A549 (cell line): ENCODE measurements at regions not wholly inside any gene's neighbourhood (a gene's known extent, or its start where the extent isn't known, plus 50 kb on each side); places are given as distances from the start of the nearest gene placed in this dataset.

ENCODE experiments used
- ATAC-seq, 2 experiments: fragments of 200-7000 bp in 1 of 2; fragments of >200 bp in 1 of 2; cut with Nextera tagmentation in 1 of 2; cut with Tn5 transposase in 1 of 2; 3 replicates each; pipeline versions ENCODE4 v1.8.0 to v1.9.1; 2018 to 2020; ENCODE audit warnings: mild to moderate bottlenecking in 1 of 2, moderate library complexity in 1 of 2
- CTCF ChIA-PET: fragments of 300-600 bp; sonication (Branson Sonifier 250); formaldehyde crosslinking; extraction: SDS; loops from one replicate; lab custom pipeline; 2021; ENCODE audit warnings: antibody characterized with exemption, inconsistent platforms; lab: Yijun Ruan, JAX
- POLR2A ChIA-PET: fragments of 350-600 bp; formaldehyde crosslinking; extraction: SDS; loops from one replicate; lab custom pipeline; 2021; ENCODE audit warnings: antibody characterized with exemption, inconsistent platforms; lab: Yijun Ruan, JAX
- DNase-seq, 2 experiments: peaks; one replicate each; pipeline versions ENCODE4 v3.0.0 to v3.0.0-alpha.2; 2011 to 2016; ENCODE audit warnings: low read depth in 1 of 2, low spot score in 1 of 2
- FAIRE-seq: peaks from 2 replicates; lab custom pipeline; 2011; peaks lifted over from hg19 to GRCh38; lab: Jason Lieb, UNC
- H3K27ac ChIP-seq, 2 experiments: fragments of >200 bp; sonication (Bioruptor Twin); formaldehyde crosslinking; 3 replicates each; pipeline ENCODE4 v1.5.1; 2016 to 2017
- H3K4me1 ChIP-seq: fragments of >200 bp; sonication (Bioruptor Twin); formaldehyde crosslinking; 3 replicates; pipeline ENCODE4 v1.6.1; 2016
- H3K4me2 ChIP-seq: fragments of >200 bp; sonication (Bioruptor Twin); formaldehyde crosslinking; 3 replicates; pipeline ENCODE4 v1.6.1; 2016
- H3K4me3 ChIP-seq: fragments of >200 bp; sonication (Bioruptor Twin); formaldehyde crosslinking; 3 replicates; pipeline ENCODE4 v1.5.1; 2016
- H3K9me3 ChIP-seq: fragments of >200 bp; sonication (Bioruptor Twin); formaldehyde crosslinking; 3 replicates; pipeline ENCODE4 v1.6.1; 2016
- CBX2 ChIP-seq: fragments of 200-600 bp; sonication (generic); IDR thresholded peaks from 2 replicates; pipeline ENCODE4 v1.6.1; 2016; ENCODE audit warnings: low read depth, mild to moderate bottlenecking, borderline replicate concordance
- CEBPB ChIP-seq, 2 experiments: fragments of >200 bp in 1 of 2; sonication (Bioruptor Twin) in 1 of 2; formaldehyde crosslinking in 1 of 2; IDR thresholded peaks; 2 replicates each; pipeline ENCODE4 v1.6.1; 2012 to 2016
- CHD4 ChIP-seq: fragments of 200-600 bp; sonication (generic); IDR thresholded peaks from 2 replicates; pipeline ENCODE4 v1.6.1; 2016; ENCODE audit warnings: antibody characterized with exemption, mild to moderate bottlenecking, borderline replicate concordance
- EHF ChIP-seq: fragments of 250-450 bp; sonication (Bioruptor Pico); IDR thresholded peaks from 2 replicates; pipeline ENCODE4 v1.5.0; 2020; ENCODE audit warnings: mild to moderate bottlenecking
- ESRRA ChIP-seq: fragments of 150-350 bp; IDR thresholded peaks from 2 replicates; pipeline ENCODE4 v1.6.1; 2014; ENCODE audit warnings: mild to moderate bottlenecking, low read length, borderline replicate concordance
- HEYL ChIP-seq: fragments of 250-450 bp; sonication (Bioruptor Pico); IDR thresholded peaks from 2 replicates; pipeline ENCODE4 v1.8.0; 2021; ENCODE audit warnings: mild to moderate bottlenecking, moderate library complexity
- KDM5A ChIP-seq: fragments of 200-600 bp; sonication (generic); IDR thresholded peaks from 2 replicates; pipeline ENCODE4 v1.6.1; 2016; ENCODE audit warnings: antibody characterized with exemption, mild to moderate bottlenecking
- MAX ChIP-seq: IDR thresholded peaks from 2 replicates; pipeline ENCODE4 v1.6.1; 2012
- NPAS2 ChIP-seq: fragments of 250-450 bp; sonication (Bioruptor Pico); IDR thresholded peaks from 2 replicates; pipeline ENCODE4 v1.8.0; 2022; ENCODE audit warnings: mild to moderate bottlenecking, moderate library complexity, borderline replicate concordance
- PHF8 ChIP-seq: fragments of 200-600 bp; sonication (generic); IDR thresholded peaks from 2 replicates; pipeline ENCODE4 v1.6.1; 2016; ENCODE audit warnings: low read depth, mild to moderate bottlenecking, antibody characterized with exemption, moderate library complexity, borderline replicate concordance
- POLR2AphosphoS2 ChIP-seq: conservative IDR thresholded peaks from 2 replicates; pipeline ENCODE4 v1.6.1; 2012; ENCODE audit warnings: low read length, improper control_type of control experiment, inconsistent platforms
- RARB ChIP-seq: fragments of 250-450 bp; sonication (Bioruptor Pico); IDR thresholded peaks from 2 replicates; pipeline ENCODE4 v1.8.0; 2021; ENCODE audit warnings: mild to moderate bottlenecking, moderate library complexity
- SREBF2 ChIP-seq: fragments of 450-650 bp; IDR thresholded peaks from 2 replicates; pipeline ENCODE4 v1.6.1; 2014; ENCODE audit warnings: mild to moderate bottlenecking, moderate library complexity
- TP53 ChIP-seq: fragments of 250-450 bp; sonication (Bioruptor Pico); IDR thresholded peaks from 2 replicates; pipeline ENCODE4 v1.5.0; 2021; ENCODE audit warnings: mild to moderate bottlenecking, moderate library complexity
- USF2 ChIP-seq: fragments of 450-650 bp; IDR thresholded peaks from 2 replicates; pipeline ENCODE4 v1.6.1; 2014; ENCODE audit warnings: antibody characterized with exemption
- ZFP36 ChIP-seq: fragments of 450-650 bp; IDR thresholded peaks from 2 replicates; pipeline ENCODE4 v1.6.1; 2014; ENCODE audit warnings: borderline replicate concordance; ENCODE audit not compliant: partially characterized antibody
- ZSCAN20 ChIP-seq: fragments of 250-450 bp; sonication (Bioruptor Pico); IDR thresholded peaks from 2 replicates; pipeline ENCODE4 v1.8.0; 2022; ENCODE audit warnings: mild to moderate bottlenecking, moderate library complexity
- WGBS: methylation state at CpG from one replicate; pipeline ENCODE4 v1.1.6; 2017; ENCODE audit errors: missing lambda C conversion rate; 5-methylcytosine and 5-hydroxymethylcytosine counted together

GRCh38 chr21:14683063-14683462 is 136.9 kb upstream of the SAMSN1 start:
- no peak for TF ChIP-seq RARB (CRISPR knock-in tag)
- TF ChIP-seq CBX2, result no peak
- no peak for TF ChIP-seq ZSCAN20 (CRISPR knock-in tag)
- TF ChIP-seq USF2, result no peak
- TF ChIP-seq CHD4, result no peak
- Histone ChIP-seq H3K9me3 (no peaks in the 10 kb centered on the region), H3K4me2 (no peak overlapping the region), H3K4me1 (no peaks in the 10 kb centered on the region), H3K4me3 (no peak overlapping the region), H3K27ac (no peak overlapping the region)
- FAIRE-seq (no peak), ATAC-seq (no peak), DNase-seq (no peak)
- ChIA-PET CTCF (no interaction called here), POLR2A (no interaction called here)

- no peaks in the 10 kb centered on the region for H3K4me1 ChIP-seq
- CTCF ChIA-PET, result no interaction called here
- TF ChIP-seq ZFP36 (no peak), SREBF2 (no peak), TP53 (no peak), KDM5A (no peak), HEYL (no peak)
- DNase-seq, result no peak
- H3K9me3 ChIP-seq, result no peaks in the 10 kb centered on the region
- ATAC-seq, result no peak
- POLR2A ChIA-PET, result no interaction called here
- FAIRE-seq, result no peak
- WGBS, result 24% methylated on average over 3 of the region's 3 CpGs
- no peak overlapping the region for H3K4me3 ChIP-seq
- no peak overlapping the region for H3K27ac ChIP-seq
- H3K4me2 ChIP-seq, result no peak overlapping the region
Measured at GRCh38 chr21:14678973-14679574, 133.0 kb upstream of the SAMSN1 start.

- TF ChIP-seq CHD4 (no peak), ESRRA (no peak), POLR2AphosphoS2 (no peak), EHF (no peak), NPAS2 (CRISPR knock-in tag) (no peak), CEBPB (IDR thresholded peaks at IDR 0.05) (no peak), CBX2 (no peak), ZSCAN20 (CRISPR knock-in tag) (no peak)
- Histone ChIP-seq H3K27ac (no peak overlapping the region), H3K9me3 (no peaks in the 10 kb centered on the region), H3K4me3 (no peak overlapping the region), H3K4me2 (no peak overlapping the region), H3K4me1 (no peaks in the 10 kb centered on the region)
- 30% methylated on average over 9 of the region's 9 CpGs for WGBS
- no peak for DNase-seq
- no peak for FAIRE-seq
- POLR2A ChIA-PET, result no interaction called here
- ATAC-seq, result no peak
- CTCF ChIA-PET, result no interaction called here
Measured at GRCh38 chr21:14677639-14678179, 131.6 kb upstream of the SAMSN1 start.

GRCh38 chr21:14677013-14677412 is 130.9 kb upstream of the SAMSN1 start:
- ATAC-seq (no peak), DNase-seq (no peak), FAIRE-seq (no peak)
- CTCF ChIA-PET, result interaction anchor here (1.1 kb wide), 1 partner anchor 223 kb away, joined by 3 read pairs; no protein-coding TSS in a partner anchor
- Histone ChIP-seq H3K9me3 (no peaks in the 10 kb centered on the region), H3K4me2 (no peak overlapping the region), H3K4me3 (no peak overlapping the region), H3K4me1 (no peaks in the 10 kb centered on the region), H3K27ac (no peak overlapping the region)
- POLR2A ChIA-PET, result no interaction called here
- no peak for TF ChIP-seq MAX
- no peak for TF ChIP-seq PHF8
